NOMO-1 (cell line): ENCODE measurements at regions not wholly inside any gene's neighbourhood (a gene's known extent, or its start where the extent isn't known, plus 50 kb on each side); places are given as distances from the start of the nearest gene placed in this dataset.

Experiments used
- DNase-seq, 2 experiments: peaks; one replicate each; lab custom pipeline; 2025; ENCODE audit not compliant: unreplicated experiment in 2 of 2; lab: John Stamatoyannopoulos, UW

GRCh38 chr9:99361817-99362216 lies 139.7 kb downstream of the SEC61B start:
- DNase-seq, result no peak

GRCh38 chr9:99362321-99362720 lies 140.2 kb downstream of the SEC61B start:
- DNase-seq, result no peak

DNA sequence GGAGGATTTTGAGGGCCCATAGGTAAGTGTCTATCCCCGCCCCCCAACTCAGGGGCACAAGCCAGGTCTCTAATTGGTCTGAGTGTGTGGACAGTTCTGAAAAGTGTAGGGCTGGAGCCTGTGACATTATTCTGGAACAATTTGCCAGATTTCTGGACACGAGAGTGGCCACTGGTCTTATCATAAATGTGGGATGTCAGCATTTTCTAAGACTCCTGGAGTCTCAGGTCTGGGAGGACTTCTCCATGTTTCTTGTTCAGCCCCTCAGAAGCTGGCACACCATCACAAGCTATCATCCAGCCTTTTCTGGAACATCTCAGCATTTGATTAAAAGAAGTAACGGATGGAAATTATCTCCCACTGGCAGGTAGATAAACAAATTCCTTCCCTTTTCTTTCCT lies 141.4 kb downstream of the SEC61B start:
- DNase-seq, result no peak

- DNase-seq, result no peak
Measured at GRCh38 chr9:99365233-99365980, 143.3 kb downstream of the SEC61B start.

- no peak for DNase-seq
Measured at GRCh38 chr9:99366183-99366582, 144.1 kb downstream of the SEC61B start.

- DNase-seq, result no peak
Measured at GRCh38 chr9:99366621-99367020, 144.5 kb downstream of the SEC61B start.

- peak in 1 of 2 experiments; percentile 52 for DNase-seq
Measured at GRCh38 chr9:99368341-99369326, 146.6 kb downstream of the SEC61B start.

GRCh38 chr9:99369327-99369722 lies 147.2 kb downstream of the SEC61B start:
- no peak for DNase-seq

DNA sequence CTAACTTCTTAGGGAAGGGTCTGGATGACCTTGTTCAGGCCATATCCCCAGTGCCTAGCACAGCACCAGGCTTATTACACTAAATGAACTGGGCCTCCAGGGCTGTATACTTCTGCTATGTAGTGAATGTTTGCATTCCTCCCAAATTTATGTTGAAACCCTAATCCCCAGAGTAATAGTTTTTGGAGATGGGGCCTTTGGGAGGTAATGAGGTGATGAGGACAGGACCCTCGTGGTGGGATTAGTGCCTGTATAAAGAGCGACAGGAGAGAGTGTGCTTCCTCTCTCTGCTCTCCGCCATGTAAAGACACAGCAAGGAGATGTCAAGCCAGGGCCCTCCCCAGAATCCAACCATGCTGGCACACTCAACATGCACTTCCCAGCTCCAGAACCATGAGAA lies 148.3 kb downstream of the SEC61B start:
- DNase-seq, result no peak

- no peak for DNase-seq
Measured at GRCh38 chr9:99371376-99371775, 149.3 kb downstream of the SEC61B start.

- DNase-seq, result no peak
Measured at GRCh38 chr9:99373912-99374311, 151.8 kb downstream of the SEC61B start.

- peak in 1 of 2 experiments; percentile 10 for DNase-seq
Measured at GRCh38 chr9:99374793-99375192, 152.7 kb downstream of the SEC61B start.

- DNase-seq, result no peak
Measured at GRCh38 chr9:99375481-99375880, 153.4 kb downstream of the SEC61B start.

GRCh38 chr9:99377790-99378775 lies 156.0 kb downstream of the SEC61B start:
- DNase-seq, result no peak

DNA sequence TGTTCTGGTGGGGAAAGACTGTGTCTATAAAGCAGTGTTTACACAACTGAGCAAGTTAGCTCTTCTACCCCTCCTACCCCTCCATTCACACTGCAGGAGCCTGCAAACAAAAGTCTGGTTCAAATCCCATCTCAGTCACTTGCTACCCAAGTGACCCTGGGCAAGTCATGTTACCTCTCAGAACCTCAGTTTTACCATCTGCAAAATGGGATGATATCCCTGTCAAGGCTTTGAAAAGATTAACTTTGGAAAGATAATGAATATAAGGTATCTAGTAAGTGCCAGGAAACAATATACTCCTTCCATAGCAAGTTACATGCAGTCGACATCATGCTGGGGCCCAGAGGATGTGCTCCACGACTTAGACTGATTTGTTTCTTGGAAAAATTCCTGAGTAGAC lies 161.5 kb downstream of the SEC61B start:
- DNase-seq, result no peak

GRCh38 chr9:99385215-99385614 lies 163.1 kb downstream of the SEC61B start:
- no peak for DNase-seq

- DNase-seq, result no peak
Measured at GRCh38 chr9:99385814-99386279, 163.8 kb downstream of the SEC61B start.

DNA sequence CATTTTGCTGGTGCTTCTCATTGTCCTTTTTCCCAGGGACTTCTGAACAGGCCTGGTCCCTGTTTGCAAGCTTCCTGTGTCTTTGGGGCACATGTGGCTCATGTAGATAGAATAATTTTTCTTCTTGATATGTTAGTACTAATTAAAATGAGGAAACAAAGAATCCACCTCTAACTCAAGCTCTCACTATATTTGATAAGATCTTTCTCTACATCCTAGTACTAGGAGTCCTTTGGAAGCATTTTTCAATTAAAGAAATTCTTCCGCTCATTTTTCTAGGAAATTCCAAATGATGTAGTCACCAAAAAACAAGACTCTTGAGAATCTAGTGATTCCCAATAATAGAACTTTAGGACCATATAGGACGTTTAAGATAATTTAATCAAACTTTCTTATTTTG lies 165.3 kb downstream of the SEC61B start:
- no peak for DNase-seq

DNA sequence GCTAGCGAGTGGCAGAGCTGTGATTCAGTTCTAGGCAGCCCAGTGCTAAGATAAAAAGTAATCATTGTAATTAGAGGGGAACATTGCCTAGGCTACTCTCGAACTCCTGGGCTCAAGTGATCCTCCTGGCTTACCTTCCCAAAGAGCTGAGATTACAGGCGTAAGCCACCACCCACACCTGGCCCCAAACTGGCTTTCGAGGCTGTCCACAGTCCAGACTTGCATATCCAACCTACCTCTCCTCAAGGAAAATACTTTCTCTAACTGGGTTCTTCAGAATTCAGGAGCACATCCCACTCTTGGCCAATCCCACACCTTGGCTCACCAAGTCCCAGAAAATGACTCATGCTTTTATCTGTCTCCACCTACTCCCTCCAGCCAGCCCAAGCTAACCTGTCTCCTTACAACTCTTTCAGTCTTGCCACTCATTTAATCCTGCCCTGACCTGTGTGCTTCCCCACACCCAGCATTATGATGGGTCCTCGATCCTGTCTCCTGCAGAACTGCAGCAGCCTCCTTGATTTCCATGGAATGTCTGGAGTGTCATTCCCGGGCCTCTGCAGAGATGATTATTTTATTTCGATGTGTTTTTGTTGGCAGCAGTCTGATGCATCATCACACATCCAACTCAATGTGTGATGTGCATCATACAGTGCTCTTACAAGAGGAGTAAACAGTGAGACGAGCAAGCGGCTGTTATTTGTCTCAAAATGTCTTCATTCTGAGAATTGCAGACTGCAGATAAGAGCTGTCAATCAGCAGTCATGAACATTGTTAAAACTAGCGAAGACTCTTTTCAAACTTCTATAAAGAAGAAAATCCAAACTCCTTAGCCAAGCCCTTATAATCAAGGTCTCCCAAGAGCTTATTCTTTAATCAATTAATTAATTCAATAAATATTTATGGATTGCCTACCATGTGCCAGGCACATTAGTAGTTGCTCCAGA lies 167.3 kb downstream of the SEC61B start:
- no peak for DNase-seq
